ENCODE measurements at regions not wholly inside any gene's neighbourhood (a gene's known extent, or its start where the extent isn't known, plus 50 kb on each side); places are given as distances from the start of the nearest gene placed in this dataset.

GRCh38 chr2:120554625-120555032 lies 181.0 kb upstream of the GLI2 start:
- DNase-seq = no peak

DNA sequence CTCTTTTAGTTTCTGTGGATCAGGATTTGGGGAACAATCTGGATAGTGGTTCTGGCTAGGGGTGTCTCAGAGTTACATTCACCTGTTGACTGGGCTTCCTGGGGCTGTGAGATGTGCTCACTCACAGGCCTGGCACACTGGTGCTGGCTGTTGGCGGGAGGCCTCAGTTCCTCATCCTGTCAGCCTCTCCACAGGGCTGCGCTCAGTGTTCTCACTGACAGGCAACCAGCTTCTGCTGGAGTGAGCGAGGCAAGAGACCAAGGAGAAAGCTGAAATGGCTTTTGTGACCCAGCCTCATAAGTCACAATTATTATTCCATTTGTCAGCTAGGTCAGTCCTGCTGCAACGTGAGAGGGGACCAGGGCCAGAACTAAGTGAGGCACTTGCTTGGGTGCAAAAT lies 180.6 kb upstream of the GLI2 start:
- DNase-seq = no peak

DNA sequence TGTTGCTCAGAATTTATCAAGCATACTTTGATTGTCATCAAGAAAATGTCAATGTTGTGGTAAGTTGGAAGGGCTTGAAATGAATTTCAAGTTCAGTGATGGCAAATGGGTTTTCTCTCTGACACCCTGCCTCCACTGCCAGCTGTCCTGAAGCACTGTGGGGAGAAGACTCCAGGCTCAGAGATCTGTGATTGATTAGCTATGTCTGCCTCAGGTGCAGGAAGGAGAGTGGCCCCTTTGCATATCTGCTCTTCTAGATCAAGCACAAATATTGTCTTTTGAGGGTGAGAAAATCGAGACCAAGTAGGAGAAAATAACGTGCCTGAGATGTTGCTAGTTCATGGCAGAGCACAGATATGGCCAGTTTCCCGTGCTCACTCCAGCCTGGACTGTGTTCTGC lies 178.8 kb upstream of the GLI2 start:
- DNase-seq = no peak

DNA sequence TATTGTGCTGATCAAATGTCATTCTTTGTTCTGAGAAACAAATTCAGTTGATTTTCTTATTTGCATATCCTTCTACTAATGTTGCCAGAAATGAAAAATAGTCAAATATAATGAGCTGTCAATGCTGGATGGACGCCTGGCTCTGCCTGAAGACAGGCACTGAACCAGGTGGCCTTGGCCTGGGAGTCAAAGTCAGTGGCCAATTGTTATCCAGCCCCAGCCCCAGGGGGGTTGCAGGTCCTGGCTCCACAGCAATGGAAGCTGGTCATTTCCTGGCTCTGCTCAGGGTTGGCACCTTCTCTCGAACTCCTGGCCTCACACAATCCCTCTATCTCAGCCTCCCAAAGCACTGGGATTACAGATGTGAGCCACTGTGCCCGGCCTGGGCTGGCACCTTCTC lies 176.8 kb upstream of the GLI2 start:
- no peak for DNase-seq

DNA sequence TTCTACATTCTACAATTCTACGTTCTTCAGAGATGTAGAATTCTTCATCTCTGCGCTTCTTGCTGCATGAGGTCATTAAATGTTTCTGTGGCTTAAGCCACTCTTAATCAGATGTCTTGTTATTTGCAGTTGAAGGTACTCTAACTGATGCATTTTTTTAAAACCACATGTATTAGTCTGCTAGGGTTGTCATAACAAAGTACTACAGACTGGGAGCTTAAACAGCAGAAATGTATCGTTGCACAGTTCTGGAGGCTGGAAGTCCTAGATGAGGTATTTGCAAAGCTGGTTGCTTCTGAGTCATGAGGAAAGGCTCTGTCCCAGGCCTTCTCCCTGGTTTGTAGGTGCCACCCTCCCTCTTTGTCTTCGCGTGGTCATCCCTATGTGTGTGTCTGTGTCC lies 176.3 kb upstream of the GLI2 start:
- DNase-seq = no peak

DNA sequence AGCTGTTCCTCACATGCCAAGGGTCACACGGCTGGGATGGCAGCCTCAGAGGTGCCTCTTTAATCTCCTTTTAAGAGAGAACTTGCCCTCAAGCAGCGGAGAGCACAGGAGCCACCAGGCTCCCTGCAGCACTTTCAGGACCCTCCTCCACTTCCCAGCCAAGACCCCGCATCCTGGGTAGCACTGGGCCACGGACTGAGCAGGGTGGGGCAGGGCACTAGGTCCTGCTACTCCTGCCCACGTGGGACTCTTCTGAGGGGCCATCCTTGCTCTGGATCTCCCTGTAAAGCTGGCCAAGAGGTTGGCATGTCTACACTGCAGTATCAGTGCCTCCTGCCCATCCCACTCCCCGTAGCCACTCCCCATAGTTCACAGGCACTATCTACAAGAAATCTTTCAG lies 175.3 kb upstream of the GLI2 start:
- DNase-seq = no peak

DNA sequence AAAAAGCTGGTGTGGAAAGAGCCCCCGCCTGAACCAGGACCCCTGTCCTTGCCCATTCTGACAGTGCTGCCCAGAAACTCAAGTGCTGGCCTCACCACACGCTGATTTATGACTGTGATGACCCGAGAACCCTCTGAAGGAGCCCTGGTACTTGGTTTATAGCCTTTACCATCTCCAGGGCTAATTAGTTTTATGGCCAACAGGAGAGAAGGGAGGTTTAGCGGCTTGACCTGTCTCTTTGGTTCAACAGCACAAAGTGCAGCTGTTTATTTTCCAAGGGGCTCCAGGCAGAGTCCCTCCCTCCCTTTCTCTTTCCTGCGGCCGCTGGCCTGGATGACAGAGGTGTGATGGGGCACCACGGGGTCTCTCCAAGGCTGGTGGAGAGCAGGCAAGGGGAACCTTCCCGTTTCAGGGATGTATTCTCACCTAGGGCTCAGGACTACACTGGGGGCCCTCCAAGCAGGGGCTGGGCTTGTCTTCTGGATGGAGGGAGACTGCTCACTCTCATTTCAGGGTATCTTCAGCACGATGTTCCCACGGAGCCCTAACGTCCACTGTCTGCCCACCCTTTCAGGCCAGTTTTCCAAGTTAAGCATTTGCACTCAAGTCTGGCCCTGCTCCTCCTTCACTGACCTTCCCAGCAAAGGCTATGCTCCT lies 174.2 kb upstream of the GLI2 start:
- no peak for DNase-seq

GRCh38 chr2:120562218-120563005 lies 173.3 kb upstream of the GLI2 start:
- no peak for DNase-seq

GRCh38 chr2:120563616-120564015 lies 172.1 kb upstream of the GLI2 start:
- no peak for DNase-seq

DNA sequence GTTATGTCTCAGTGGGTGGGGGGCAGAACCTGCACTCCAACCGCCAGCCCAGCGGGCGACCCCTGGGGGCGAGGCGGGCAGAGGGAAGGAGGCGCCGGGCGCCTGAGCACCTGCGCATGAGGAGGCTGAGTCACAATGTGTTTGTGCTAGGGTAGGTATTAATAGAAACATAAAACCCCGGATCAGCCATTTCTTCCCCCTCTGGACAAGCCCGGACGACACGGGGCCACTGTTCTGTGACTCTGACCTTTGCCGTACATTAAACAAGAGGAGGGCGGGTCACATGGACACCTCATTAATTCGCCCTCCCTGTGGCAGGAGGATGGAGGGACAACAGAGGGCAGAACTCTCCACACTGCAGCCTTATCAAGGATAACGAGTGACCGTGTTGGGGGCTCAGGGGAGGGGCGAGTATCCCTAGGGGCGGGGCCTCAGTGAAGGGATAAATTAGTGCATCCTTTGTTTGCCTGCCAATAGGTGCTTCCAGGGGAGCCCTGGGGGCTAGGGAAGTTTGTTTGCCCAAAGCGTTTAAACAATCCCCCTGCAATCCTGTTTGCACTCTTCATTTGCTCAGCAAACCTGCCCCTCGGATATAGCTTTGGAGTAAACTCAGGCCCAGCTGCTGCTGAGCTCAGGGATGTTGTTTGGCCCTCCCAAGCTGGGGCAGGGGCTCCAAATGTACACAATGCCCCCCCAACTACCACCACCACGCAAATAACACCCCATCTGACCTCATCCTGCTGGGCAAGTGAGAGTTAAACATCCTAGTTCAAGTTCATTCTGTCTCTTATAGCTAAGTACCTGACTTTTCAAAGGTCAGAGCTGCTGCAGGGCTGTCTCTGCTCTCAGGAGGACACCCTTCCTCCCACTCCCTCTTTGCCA lies 171.2 kb upstream of the GLI2 start:
- no peak for DNase-seq

- DNase-seq = no peak
Observed at GRCh38 chr2:120565095-120565460, 170.6 kb upstream of the GLI2 start.

DNA sequence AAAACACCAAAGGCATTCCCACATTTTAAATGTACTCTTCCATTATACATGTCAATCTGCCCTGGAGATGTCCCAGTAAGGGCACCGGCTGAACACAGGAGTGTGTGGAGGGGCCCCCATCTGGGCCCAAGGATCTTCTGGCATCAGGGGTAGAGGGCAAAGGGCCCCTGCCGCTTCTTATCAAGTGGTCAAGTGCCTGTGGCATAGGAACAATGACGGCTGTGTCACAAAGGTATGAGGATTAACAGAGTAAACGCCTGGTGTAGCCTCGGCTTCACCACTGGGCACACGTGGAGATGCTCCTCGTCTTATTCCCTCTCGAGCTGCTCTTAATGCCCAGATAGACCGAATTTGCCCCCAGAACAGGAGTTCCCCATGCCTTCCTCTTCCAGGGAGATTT lies 169.7 kb upstream of the GLI2 start:
- no peak for DNase-seq

- no peak for DNase-seq
Observed at GRCh38 chr2:120566331-120567035, 169.2 kb upstream of the GLI2 start.

- DNase-seq = no peak
Observed at GRCh38 chr2:120567128-120567527, 168.5 kb upstream of the GLI2 start.

GRCh38 chr2:120568089-120568974 lies 167.3 kb upstream of the GLI2 start:
- DNase-seq = no peak

GRCh38 chr2:120568975-120569268 lies 166.7 kb upstream of the GLI2 start:
- DNase-seq = no peak

DNA sequence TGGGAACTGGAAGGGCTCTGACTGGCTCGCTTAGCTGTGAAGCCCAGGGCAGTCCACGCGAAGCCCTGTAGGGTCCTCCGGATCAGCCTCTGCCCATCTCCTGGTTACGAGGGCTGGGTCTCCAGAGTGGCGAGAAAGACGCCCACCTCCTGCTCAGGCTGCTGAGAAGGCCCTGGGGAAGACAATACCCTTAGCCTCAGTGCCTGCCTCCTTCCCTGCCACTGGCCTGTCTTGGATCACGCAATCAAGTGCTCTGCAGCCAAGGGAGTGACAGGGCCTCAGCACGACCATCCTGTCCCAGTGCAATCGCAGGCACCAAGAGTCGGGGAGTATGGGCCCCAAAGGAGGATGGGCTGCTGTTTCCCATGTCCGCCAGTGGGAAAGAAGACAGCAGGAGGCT lies 165.7 kb upstream of the GLI2 start:
- no peak for DNase-seq

GRCh38 chr2:120570546-120570945 lies 165.1 kb upstream of the GLI2 start:
- DNase-seq = no peak

DNA sequence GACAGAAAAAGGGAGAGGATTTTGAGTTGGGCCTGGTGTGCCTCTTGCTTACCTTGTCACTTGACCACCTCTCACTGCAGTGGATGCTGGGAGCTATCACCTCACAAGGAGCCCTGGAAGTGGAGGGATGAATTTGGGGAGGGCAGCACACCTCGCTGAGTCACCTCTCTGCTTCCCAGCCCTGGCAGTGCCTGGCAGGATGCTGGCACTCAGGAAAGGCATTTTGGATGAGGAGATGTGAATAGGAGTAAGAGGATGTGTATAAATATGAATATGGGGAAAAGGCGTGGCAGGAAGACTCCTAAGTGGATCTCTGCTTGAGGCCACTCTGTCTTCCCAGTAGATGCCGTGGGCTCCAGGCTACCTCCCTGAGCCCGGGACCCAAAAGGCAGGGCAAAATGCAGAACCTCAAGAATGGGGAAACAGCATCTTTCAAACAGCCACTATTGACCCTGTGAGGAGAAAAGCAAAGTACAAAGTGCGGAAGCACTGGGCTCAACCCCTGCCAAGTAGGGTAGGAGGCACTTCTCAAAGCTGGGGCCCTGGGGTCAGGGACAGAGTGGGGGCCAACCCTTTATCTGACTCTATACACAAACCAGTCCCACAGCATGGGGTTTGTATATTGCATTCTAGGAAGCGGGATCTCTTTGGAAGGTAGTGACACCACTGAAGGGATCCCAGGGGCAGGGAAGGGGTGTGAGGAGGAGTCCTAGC lies 164.5 kb upstream of the GLI2 start:
- DNase-seq = no peak

DNA sequence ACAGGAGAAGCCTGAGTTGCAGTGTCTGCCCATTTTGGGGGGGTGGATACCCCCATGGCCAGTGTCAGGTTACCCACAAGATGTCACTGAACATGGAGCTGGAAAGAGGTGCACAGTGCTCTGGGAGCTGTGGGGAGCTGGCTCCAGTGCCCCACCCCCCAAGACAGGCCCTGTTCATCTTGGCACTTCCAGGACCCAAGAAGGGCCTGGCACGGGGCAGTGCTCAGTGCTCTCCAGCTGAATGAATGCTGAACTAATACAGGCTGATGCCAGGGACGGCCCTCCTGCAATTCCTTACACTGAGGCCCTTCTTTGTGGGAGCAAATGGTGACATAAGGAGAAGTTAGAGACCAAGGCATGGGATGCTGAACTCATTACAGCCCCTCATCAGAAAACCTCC lies 163.4 kb upstream of the GLI2 start:
- no peak for DNase-seq

DNA sequence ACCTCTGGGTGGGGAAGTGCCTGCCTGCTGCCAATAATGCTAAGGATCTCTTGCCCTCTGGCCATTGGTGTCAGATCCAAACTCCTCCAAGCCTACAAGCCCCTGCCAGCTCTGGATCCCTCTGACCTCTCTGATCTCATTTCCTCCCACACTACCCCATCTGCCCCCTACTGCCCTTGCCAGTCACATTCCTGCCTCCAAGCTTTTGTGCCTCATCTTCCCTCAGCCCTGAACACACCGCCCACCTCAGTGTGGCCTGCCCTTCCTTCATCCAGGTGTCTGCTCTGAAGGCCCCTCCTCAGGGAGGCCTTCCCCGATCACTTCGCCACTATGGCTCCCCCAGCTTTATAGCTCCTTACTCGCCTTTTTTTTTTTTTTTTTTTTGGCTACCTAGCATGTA lies 161.0 kb upstream of the GLI2 start:
- DNase-seq = no peak

GRCh38 chr2:120575966-120576365 lies 159.7 kb upstream of the GLI2 start:
- DNase-seq = no peak
